Upper lobe of left lung (tissue), 4 donors: ENCODE measurements at regions not wholly inside any gene's neighbourhood (a gene's known extent, or its start where the extent isn't known, plus 50 kb on each side); places are given as distances from the start of the nearest gene placed in this dataset.

Source experiments
- EP300 ChIP-seq, 4 donors: sonication (generic); formaldehyde crosslinking; IDR thresholded peaks; one replicate each; pipeline ENCODE4 v1.5.1; 2017; ENCODE audit warnings: antibody characterized with exemption in 4 of 4, control low read depth in 2 of 4
- POLR2A ChIP-seq, 4 donors: fragments of 450-650 bp; IDR thresholded peaks; one replicate each; pipeline ENCODE4 v1.5.1; 2016 to 2017; ENCODE audit warnings: antibody characterized with exemption in 4 of 4, mild to moderate bottlenecking in 2 of 4
- POLR2AphosphoS5 ChIP-seq, 2 donors: sonication (generic); formaldehyde crosslinking; IDR thresholded peaks; one replicate each; pipeline ENCODE4 v1.5.1; 2017; ENCODE audit warnings: antibody characterized with exemption in 2 of 2
- TF ChIP-seq, protein P1 (sequence below), 6 experiments: fragments of 450-650 bp in 4 of 6; fragments of 200-600 bp in 2 of 6; sonication (generic) in 2 of 6; IDR thresholded peaks; one replicate each; pipeline ENCODE4 v1.5.1; 2016 to 2019; ENCODE audit warnings: antibody characterized with exemption in 6 of 6

DNA sequence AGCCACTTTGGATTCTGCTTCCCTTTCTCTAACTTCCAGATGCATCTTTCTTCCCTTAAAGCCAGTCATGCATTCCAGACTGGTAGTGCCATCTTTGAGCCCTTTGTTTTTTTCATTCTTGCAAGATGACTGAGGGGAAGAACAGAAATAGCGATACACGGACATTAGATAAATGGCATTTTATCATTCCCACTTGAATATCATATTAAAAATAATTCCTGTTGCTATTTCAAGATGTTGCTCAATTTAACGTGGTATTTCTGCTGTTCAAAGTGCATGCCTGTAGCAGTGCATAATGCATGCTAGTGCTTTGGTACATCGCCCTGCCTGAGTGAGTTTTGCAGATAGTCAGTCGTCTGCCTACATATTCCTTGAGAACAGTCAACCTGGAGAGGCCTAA lies 140.6 kb upstream of the FRY start:
- TF ChIP-seq POLR2A (IDR thresholded peaks at IDR 0.05): no peak
- no peak for TF ChIP-seq EP300 (IDR thresholded peaks at IDR 0.05)
- TF ChIP-seq, protein P1, sequence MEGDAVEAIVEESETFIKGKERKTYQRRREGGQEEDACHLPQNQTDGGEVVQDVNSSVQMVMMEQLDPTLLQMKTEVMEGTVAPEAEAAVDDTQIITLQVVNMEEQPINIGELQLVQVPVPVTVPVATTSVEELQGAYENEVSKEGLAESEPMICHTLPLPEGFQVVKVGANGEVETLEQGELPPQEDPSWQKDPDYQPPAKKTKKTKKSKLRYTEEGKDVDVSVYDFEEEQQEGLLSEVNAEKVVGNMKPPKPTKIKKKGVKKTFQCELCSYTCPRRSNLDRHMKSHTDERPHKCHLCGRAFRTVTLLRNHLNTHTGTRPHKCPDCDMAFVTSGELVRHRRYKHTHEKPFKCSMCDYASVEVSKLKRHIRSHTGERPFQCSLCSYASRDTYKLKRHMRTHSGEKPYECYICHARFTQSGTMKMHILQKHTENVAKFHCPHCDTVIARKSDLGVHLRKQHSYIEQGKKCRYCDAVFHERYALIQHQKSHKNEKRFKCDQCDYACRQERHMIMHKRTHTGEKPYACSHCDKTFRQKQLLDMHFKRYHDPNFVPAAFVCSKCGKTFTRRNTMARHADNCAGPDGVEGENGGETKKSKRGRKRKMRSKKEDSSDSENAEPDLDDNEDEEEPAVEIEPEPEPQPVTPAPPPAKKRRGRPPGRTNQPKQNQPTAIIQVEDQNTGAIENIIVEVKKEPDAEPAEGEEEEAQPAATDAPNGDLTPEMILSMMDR (IDR thresholded peaks at IDR 0.05): no peak
- no peak for TF ChIP-seq POLR2AphosphoS5 (IDR thresholded peaks at IDR 0.05)
